Ascending aorta (tissue), 2 donors: ENCODE measurements at regions not wholly inside any gene's neighbourhood (a gene's known extent, or its start where the extent isn't known, plus 50 kb on each side); places are given as distances from the start of the nearest gene placed in this dataset.
"Not testable (repeated sequence)": the region's sequence is repeated elsewhere in the genome, so short reads cannot be mapped to it uniquely, and the experiment has no call there.

Experiments
- DNase-seq, 2 donors: peaks; one replicate each; pipeline ENCODE4 v3.0.0-alpha.2; 2019; ENCODE audit warnings: low spot score in 2 of 2
- H3K27ac ChIP-seq, 2 donors: fragments of 200-600 bp; sonication (generic); one replicate each; pipeline ENCODE4 v1.5.1; 2016 to 2017; ENCODE audit warnings: mild to moderate bottlenecking in 1 of 2
- H3K27me3 ChIP-seq: fragments of 200-600 bp; sonication (generic); one replicate; pipeline ENCODE4 v1.5.1; 2017
- H3K36me3 ChIP-seq, 2 donors: fragments of 200-600 bp; sonication (generic); one replicate each; pipeline ENCODE4 v1.5.1; 2016
- H3K4me1 ChIP-seq, 2 donors: fragments of 200-600 bp; sonication (generic); one replicate each; pipeline ENCODE4 v1.5.1; 2016 to 2017; ENCODE audit warnings: mild to moderate bottlenecking in 1 of 2
- H3K4me3 ChIP-seq, 2 donors: fragments of 200-600 bp; sonication (generic); one replicate each; pipeline ENCODE4 v1.5.1; 2016 to 2017; ENCODE audit warnings: mild to moderate bottlenecking in 1 of 2
- H3K9me3 ChIP-seq, 2 donors: fragments of 200-600 bp; sonication (generic); one replicate each; pipeline ENCODE4 v1.5.1; 2016
- intact Hi-C: fragments of 100-400 bp; cut with DNase I; formaldehyde crosslinking; loops from one replicate; pipeline ENCODE4 v1.15.1; 2023
- TF ChIP-seq, protein P1 (sequence below), 3 experiments: fragments of 200-600 bp in 2 of 3; fragments of 450-650 bp in 1 of 3; sonication (generic) in 2 of 3; IDR thresholded peaks; one replicate each; pipeline ENCODE4 v1.5.1; 2016 to 2019; ENCODE audit warnings: antibody characterized with exemption in 3 of 3, mild to moderate bottlenecking in 1 of 3, moderate library complexity in 1 of 3

DNA sequence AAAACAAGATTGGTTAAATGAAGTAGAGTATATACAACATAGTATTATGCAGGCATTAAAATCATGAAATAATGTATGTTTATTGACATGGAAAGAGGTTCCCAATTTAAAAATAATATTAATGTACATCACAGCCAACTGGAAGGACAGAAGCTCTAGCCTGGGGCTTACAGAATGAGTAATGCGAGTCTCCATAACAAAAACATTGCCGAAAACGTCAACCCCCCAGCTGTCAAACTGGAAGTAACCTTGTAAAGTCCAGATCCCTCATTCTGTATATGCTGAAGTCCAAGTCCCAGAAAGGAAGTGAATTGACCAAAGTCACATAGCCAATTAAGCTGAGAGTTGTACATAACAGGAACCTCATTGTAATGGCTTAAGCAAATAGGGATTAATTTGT lies 128.7 kb upstream of the ECI2 start:
- no peak overlapping the region for H3K27ac ChIP-seq
- intact Hi-C loops: no loop called here
- H3K4me3 ChIP-seq: no peak overlapping the region
- TF ChIP-seq, protein P1, sequence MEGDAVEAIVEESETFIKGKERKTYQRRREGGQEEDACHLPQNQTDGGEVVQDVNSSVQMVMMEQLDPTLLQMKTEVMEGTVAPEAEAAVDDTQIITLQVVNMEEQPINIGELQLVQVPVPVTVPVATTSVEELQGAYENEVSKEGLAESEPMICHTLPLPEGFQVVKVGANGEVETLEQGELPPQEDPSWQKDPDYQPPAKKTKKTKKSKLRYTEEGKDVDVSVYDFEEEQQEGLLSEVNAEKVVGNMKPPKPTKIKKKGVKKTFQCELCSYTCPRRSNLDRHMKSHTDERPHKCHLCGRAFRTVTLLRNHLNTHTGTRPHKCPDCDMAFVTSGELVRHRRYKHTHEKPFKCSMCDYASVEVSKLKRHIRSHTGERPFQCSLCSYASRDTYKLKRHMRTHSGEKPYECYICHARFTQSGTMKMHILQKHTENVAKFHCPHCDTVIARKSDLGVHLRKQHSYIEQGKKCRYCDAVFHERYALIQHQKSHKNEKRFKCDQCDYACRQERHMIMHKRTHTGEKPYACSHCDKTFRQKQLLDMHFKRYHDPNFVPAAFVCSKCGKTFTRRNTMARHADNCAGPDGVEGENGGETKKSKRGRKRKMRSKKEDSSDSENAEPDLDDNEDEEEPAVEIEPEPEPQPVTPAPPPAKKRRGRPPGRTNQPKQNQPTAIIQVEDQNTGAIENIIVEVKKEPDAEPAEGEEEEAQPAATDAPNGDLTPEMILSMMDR (IDR thresholded peaks at IDR 0.05): no peak
- H3K36me3 ChIP-seq: no peaks in the 10 kb centered on the region
- DNase-seq: no peak
- no peaks in the 10 kb centered on the region for H3K4me1 ChIP-seq
- no peaks in the 10 kb centered on the region for H3K27me3 ChIP-seq
- H3K9me3 ChIP-seq: no peaks in the 10 kb centered on the region

DNA sequence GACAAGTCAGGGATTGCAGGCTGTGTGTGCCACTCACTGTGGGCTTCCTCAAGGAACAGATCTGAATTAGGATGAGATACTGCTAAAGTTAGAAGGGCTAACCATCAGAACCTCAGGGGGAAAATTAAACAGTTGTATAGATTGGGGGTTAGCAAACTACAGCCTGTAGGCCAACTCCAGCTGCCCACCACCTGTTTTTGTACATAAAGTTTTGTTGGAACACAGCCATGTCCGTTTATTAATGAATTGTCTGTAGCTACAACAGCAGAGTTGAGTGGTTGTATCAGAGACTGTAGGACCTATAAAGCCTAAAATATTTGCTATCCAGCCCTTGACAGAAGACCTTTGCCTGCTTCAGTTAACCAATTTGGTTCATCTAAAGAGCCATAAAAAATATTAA lies 127.2 kb upstream of the ECI2 start:
- Histone ChIP-seq H3K27ac (no peak overlapping the region), H3K4me3 (no peak overlapping the region), H3K9me3 (no peaks in the 10 kb centered on the region), H3K27me3 (no peaks in the 10 kb centered on the region), H3K4me1 (no peaks in the 10 kb centered on the region), H3K36me3 (no peaks in the 10 kb centered on the region)
- no peak for DNase-seq
- TF ChIP-seq, protein P1 (IDR thresholded peaks at IDR 0.05): no peak
- intact Hi-C loops: no loop called here

DNA sequence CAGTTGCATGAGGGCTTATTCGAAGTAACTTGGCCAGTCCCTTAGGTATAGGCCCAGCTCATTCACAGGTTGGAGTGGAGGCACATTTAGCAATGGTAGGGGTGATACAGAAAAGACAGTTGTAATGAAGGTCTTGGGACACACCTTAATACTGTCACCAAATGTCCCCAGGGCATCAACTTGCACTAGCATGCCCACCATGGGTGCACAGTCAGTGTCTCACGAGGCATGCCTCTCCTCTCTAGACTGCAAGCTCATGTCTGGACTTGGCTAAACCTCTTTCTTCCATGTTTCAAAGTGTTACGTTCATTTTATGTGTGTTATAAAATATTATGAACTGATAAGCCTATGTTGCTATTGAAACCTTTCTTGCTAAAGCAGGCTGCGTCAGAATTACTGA lies 124.0 kb upstream of the ECI2 start:
- TF ChIP-seq, protein P1 (IDR thresholded peaks at IDR 0.05): no peak
- intact Hi-C loops: no loop called here
- H3K27me3 ChIP-seq: no peaks in the 10 kb centered on the region

DNA sequence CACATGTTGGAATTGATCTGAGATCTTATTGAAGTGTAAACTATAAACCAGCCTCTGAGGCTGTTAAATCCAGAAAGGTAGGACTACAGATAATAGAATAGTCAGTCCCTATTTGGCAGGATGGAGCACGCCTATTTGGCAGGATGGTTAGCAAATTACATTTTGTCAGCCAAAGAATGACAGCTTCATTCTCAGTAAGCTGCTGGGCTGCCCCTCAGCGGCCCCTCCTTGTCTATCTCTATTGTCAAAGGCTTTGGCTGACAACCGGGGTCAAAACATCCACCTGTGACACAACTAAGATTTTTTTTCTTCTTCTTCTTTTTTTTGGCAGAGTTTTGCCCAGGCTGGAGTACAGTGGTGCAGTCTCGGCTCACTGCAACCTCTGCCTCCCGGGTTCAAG lies 123.4 kb upstream of the ECI2 start:
- Histone ChIP-seq H3K27me3 (no peaks in the 10 kb centered on the region), H3K36me3 (no peaks in the 10 kb centered on the region), H3K4me3 (no peak overlapping the region), H3K27ac (no peak overlapping the region), H3K4me1 (no peaks in the 10 kb centered on the region), H3K9me3 (no peaks in the 10 kb centered on the region)
- TF ChIP-seq, protein P1 (IDR thresholded peaks at IDR 0.05): no peak
- intact Hi-C loops: no loop called here
- DNase-seq: no peak

More for the DNA sequence above, 124.0 kb upstream of the ECI2 start:
- Histone ChIP-seq H3K4me1 (no peaks in the 10 kb centered on the region), H3K9me3 (no peaks in the 10 kb centered on the region), H3K4me3 (no peak overlapping the region), H3K27ac (no peak overlapping the region), H3K36me3 (no peaks in the 10 kb centered on the region)
- no peak for DNase-seq

DNA sequence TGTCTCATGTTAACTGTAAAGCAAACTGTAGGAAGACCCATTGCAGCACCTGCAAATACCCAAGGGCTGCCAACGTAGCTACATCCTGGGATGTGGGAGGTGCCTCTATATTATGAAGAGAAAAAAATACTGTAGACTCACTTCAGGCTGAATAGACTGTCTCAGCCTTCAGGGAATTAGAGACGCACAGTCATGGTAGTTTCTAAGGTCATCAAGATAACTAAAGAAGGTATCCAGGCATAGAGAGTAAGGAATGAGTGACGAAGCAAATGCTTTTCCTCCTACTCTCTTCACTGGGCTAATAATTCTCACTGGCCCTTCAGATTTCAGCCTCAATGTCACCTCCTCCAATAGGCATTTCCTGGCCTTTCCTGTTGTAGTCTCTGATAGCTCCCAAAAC lies 121.6 kb upstream of the ECI2 start:
- no peak for DNase-seq
- Histone ChIP-seq H3K27ac (no peak overlapping the region), H3K36me3 (no peaks in the 10 kb centered on the region), H3K4me1 (no peaks in the 10 kb centered on the region), H3K27me3 (no peaks in the 10 kb centered on the region), H3K4me3 (no peak overlapping the region), H3K9me3 (no peaks in the 10 kb centered on the region)
- TF ChIP-seq, protein P1 (IDR thresholded peaks at IDR 0.05): no peak
- intact Hi-C loops: no loop called here

DNA sequence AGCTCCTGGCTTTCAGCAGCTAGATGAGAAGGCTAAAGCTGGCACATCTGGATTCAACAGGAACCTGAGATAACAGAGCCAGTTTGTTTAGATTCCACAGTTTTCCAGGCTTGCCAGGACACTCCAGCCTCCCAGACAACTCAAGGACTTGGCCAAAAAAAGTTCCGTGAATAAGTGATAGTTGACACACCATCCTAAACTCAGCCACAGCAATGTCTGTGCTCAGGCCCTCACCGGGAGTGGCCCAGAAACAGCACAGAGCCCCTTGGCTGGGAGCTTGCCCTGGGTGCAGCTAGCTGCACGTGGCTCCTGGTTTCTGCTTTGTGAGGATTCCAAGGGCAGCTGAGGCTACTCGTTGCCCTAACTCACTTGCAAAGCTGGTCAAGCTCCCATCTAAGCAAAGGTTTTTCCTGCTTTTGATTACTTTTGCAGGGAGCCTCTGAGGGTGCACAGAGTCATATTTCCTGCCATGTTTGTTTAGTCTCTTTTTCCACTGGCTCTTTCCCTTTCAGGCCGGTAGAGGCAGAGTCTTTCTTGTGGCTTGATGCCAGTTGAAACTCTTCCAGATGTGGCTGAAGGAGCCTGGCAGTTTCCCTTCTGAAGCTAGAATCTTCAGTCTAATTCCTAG lies 118.3 kb upstream of the ECI2 start:
- Histone ChIP-seq H3K4me3 (no peak overlapping the region), H3K27ac (no peak overlapping the region)
- no peak for DNase-seq

DNA sequence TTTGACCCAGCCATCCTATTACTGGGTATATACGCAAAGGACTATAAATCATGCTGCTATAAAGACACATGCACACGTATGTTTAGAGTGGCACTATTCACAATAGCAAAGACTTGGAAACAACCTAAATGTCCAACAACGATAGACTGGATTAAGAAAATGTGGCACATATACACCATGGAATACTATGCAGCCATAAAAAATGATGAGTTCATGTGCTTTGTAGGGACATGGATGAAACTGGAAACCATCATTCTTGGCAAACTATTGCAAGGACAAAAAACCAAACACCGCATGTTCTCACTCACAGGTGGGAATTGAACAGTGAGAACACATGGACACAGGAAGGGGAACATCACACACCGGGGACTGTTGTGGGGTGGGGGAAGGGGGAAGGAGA lies 117.1 kb upstream of the ECI2 start:
- H3K4me3 ChIP-seq, intact Hi-C loops, H3K27ac ChIP-seq, H3K27me3 ChIP-seq, H3K4me1 ChIP-seq, H3K36me3 ChIP-seq, DNase-seq, H3K9me3 ChIP-seq: not testable (repeated sequence)

More for the DNA sequence above, 118.3 kb upstream of the ECI2 start:
- TF ChIP-seq, protein P1 (IDR thresholded peaks at IDR 0.05): peak in 2 of 3 experiments; percentile 21 to 41
- Histone ChIP-seq H3K4me1 (no peaks in the 10 kb centered on the region), H3K9me3 (no peaks in the 10 kb centered on the region), H3K27me3 (no peaks in the 10 kb centered on the region), H3K36me3 (no peaks in the 10 kb centered on the region)
- intact Hi-C loops: no loop called here
